Activated T-cell treated with anti-CD3 and anti-CD28 coated beads, Interleukin-2, amount 50 U/mL, for 48 hours (primary cell): ENCODE measurements at regions not wholly inside any gene's neighbourhood (a gene's known extent, or its start where the extent isn't known, plus 50 kb on each side); places are given as distances from the start of the nearest gene placed in this dataset.

Source experiments
- DNase-seq, 2 experiments: peaks; one replicate each; pipeline ENCODE4 v3.0.0-alpha.2; 2020

GRCh38 chr5:20524991-20525529 is 537.1 kb upstream of the CDH18 start:
- no peak for DNase-seq

GRCh38 chr5:20522905-20523482 is 535.0 kb upstream of the CDH18 start:
- DNase-seq, result no peak

DNA sequence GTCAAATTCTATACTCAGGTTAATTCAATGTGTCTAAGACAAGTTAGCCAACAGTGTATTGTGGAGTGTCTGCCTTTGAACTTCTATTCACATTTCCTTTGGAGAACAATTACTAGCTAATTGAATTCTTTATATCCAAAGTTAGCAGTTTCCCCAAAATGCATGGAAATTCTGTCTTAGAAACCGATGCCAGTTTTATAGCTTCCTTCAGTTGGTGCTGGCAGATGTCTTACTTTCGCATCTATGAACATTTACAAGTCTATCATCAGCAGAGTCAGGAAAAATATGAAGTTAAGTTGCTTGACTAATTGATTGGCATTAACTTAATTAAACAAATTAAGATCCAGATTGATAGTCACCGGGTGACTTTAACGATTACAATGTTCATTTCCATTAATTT is 527.6 kb upstream of the CDH18 start:
- DNase-seq, result no peak

- DNase-seq, result no peak
Measured at GRCh38 chr5:20514145-20514544, 526.1 kb upstream of the CDH18 start.

DNA sequence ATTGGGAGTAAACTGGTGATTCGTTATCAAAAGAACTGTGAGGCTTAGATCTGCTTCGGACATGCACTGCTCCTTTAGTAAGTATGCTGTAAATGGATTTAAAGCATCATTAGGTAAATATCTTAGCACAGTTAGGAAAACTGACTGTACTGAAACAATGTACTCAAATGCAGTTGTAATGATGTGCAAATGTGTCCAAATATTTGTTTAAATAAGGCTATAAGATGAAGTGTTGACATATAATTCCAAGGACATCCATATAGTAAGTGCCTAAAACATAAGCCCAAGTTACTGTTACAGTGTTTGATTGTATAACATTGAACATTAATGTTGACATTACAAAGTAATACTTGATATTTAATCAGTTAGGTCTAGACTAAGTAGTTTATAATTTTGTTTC is 512.5 kb upstream of the CDH18 start:
- no peak for DNase-seq

DNA sequence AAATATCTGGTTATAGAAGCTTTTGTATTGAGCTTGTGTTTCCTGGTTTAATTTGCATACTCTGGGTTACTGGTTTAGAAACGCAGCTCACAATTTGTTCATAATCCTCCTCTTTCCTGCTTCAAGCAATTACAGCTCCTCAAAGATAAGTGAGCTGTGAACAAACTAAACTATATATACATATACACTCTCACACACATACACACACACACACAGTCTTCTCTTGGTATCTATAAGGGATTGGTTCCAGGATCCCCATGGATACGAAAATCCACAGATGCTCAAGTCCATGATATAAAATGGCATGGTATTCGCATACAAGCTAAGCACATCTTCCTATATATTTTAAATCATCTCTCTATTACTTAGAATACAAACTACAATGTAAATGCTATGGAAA is 510.9 kb upstream of the CDH18 start:
- no peak for DNase-seq

GRCh38 chr5:20498102-20498501 is 510.1 kb upstream of the CDH18 start:
- DNase-seq, result no peak

GRCh38 chr5:20497356-20497755 is 509.4 kb upstream of the CDH18 start:
- DNase-seq, result no peak

GRCh38 chr5:20494706-20495105 is 506.7 kb upstream of the CDH18 start:
- no peak for DNase-seq

GRCh38 chr5:20486826-20487225 is 498.8 kb upstream of the CDH18 start:
- no peak for DNase-seq

DNA sequence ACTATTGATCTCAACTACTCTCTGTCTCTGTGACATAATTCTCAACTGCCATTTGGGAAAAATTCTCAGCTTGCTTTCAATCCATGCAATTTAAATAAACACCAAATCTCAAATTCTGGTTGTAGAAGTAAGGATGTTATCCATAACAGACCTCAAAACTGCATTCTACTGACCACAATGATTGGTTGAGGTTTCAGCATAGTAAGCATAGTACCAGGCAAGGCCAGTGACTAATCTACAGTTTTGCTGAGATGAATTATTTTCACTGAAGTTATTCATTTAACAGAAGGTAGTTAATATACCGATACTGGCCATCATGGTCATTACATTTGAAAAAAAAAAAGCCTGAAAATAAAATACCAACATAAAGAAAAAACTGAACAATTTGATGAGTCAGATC is 488.0 kb upstream of the CDH18 start:
- DNase-seq, result no peak

GRCh38 chr5:20470997-20471396 is 483.0 kb upstream of the CDH18 start:
- DNase-seq, result no peak

DNA sequence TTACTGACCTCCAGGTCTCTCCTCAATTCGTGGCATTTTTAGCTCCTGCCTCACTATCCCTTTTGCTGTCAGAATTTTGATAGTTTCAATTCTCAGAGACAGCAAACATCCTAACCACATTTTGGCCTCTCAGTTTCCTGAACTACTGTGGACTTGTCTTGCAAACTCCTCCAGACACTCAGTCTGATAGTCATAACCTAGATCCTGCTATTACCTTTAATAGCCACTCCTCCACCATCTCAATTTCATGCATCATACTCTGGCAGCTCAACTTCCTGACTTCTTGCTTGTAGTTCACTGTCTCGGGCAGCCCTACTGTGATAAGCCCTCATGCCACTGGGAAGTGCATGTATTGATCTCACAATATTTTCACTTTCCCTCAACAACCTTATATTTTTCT is 481.8 kb upstream of the CDH18 start:
- DNase-seq, result no peak

DNA sequence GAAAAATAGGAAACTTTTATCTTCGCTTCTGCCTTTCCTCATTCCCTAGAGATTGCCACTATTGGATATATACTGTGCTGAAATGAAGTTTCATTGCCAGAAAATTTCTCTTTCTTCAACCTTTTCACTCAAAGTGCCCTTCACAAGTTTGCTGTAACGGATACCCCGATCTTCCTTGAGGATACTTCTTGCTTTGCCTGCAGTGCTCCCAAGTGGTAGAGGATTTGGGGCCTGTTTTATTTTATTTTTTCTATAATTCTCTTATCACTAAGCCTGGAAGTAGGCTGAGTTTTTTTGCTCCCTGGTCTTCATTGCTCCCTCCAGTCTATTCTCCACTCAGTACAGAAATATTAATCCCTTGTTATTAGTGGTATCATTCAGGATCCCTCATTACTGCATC is 481.4 kb upstream of the CDH18 start:
- no peak for DNase-seq

GRCh38 chr5:20466512-20466911 is 478.5 kb upstream of the CDH18 start:
- DNase-seq, result no peak

DNA sequence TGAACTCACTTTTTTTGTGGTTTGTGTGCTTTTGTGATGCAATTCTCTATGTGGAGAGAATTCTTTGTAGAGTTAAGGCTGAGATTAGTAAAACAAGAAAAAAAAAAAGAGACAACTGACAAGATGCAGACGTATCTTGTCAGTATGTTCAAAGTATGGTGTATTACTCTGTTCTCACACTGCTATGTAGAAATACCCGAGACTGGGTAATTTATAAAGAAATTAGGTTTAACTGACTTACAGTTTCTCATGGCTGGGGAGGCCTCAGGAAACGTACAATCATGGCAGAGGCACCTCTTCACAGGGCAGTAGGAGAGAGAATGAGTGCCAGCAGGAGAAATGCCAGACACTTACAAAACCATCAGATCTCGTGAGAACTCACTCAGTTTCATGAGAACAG is 475.2 kb upstream of the CDH18 start:
- DNase-seq, result no peak

- no peak for DNase-seq
Measured at GRCh38 chr5:20446121-20446520, 458.1 kb upstream of the CDH18 start.

GRCh38 chr5:20445326-20445860 is 457.4 kb upstream of the CDH18 start:
- DNase-seq, result no peak

DNA sequence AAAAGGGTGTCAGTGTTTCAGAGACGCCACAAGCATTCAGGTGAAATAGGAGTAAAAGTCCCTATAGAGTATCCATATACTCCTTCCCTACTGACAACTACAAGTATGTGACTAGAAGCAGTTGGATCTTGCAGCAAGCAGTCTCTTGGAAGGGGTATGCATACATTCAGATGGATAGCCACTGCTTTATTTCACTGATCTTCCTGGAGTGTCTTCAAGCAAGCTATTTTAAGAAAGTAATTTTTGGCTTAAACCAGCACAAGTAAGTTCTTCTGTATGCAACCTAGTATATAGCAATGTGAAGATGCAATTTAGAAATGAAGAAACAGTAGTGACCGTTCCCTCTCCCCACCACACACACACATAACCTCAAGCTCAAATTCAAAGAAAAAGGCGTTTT is 446.8 kb upstream of the CDH18 start:
- no peak for DNase-seq

GRCh38 chr5:20420991-20421595 is 433.1 kb upstream of the CDH18 start:
- no peak for DNase-seq
